ENCODE measurements at regions not wholly inside any gene's neighbourhood (a gene's known extent, or its start where the extent isn't known, plus 50 kb on each side); places are given as distances from the start of the nearest gene placed in this dataset.

- TF ChIP-seq EP300 (IDR thresholded peaks at IDR 0.05) (no peak), POLR2AphosphoS5 (IDR thresholded peaks at IDR 0.05) (no peak)
These were observed 203.5 kb upstream of the MTNR1B start for GRCh38 chr11:92765965-92766371.

Measured in upper lobe of left lung (tissue), 4 donors.